H1 (cell line): ENCODE measurements at regions not wholly inside any gene's neighbourhood (a gene's known extent, or its start where the extent isn't known, plus 50 kb on each side); places are given as distances from the start of the nearest gene placed in this dataset.

ENCODE experiments used
- CTCF ChIA-PET: fragments of 300-600 bp; sonication (Branson Sonifier 250); formaldehyde crosslinking; loops from one replicate; lab custom pipeline; 2021; ENCODE audit not compliant: partially characterized antibody; lab: Charles Lee
- POLR2A ChIA-PET: fragments of 300-600 bp; sonication (Branson Sonifier 250); formaldehyde crosslinking; loops from one replicate; lab custom pipeline; 2021; ENCODE audit warnings: inconsistent platforms; ENCODE audit not compliant: partially characterized antibody; lab: Charles Lee
- DNase-seq, 2 experiments: peaks; one replicate each; pipeline versions ENCODE4 v3.0.0 to v3.0.0-alpha.2; 2010 to 2022; ENCODE audit warnings: low spot score in 2 of 2, low read depth in 1 of 2, mixed read lengths in 1 of 2
- FAIRE-seq: peaks from 2 replicates; lab custom pipeline; 2011; peaks lifted over from hg19 to GRCh38; lab: Jason Lieb, UNC
- H2AFZ ChIP-seq: 2 replicates; pipeline ENCODE4 v1.8.1; 2012; ENCODE audit warnings: low read length, inconsistent platforms
- H2AK5ac ChIP-seq: 2 replicates; pipeline ENCODE4 v1.6.1; 2013; ENCODE audit warnings: low read depth, low read length
- H2BK120ac ChIP-seq: replicated peaks from 2 replicates; pipeline ENCODE3; 2013; ENCODE audit warnings: low read depth, low read length, inconsistent platforms
- H2BK12ac ChIP-seq: 2 replicates; pipeline ENCODE4 v1.6.1; 2013; ENCODE audit warnings: low read depth, low read length
- H2BK15ac ChIP-seq: 2 replicates; pipeline ENCODE4 v1.6.1; 2013; ENCODE audit warnings: low read length
- H2BK20ac ChIP-seq: 2 replicates; pipeline ENCODE4 v1.6.1; 2013; ENCODE audit warnings: low read length
- H2BK5ac ChIP-seq: 2 replicates; pipeline ENCODE4 v1.6.1; 2013; ENCODE audit warnings: low read depth, low read length
- H3K14ac ChIP-seq: 2 replicates; pipeline ENCODE4 v1.6.1; 2013; ENCODE audit warnings: inconsistent platforms; ENCODE audit not compliant: insufficient read length
- H3K18ac ChIP-seq: 2 replicates; pipeline ENCODE4 v1.6.1; 2013; ENCODE audit warnings: low read length; ENCODE audit errors: extremely low read depth
- H3K23ac ChIP-seq: 2 replicates; pipeline ENCODE4 v1.6.1; 2013; ENCODE audit warnings: inconsistent platforms; ENCODE audit not compliant: insufficient read length
- H3K23me2 ChIP-seq: 2 replicates; pipeline ENCODE4 v1.6.1; 2013; ENCODE audit warnings: low read depth, low read length
- H3K27ac ChIP-seq: 2 replicates; pipeline ENCODE4 v1.6.1; 2011; ENCODE audit warnings: low read depth, low read length, inconsistent platforms
- H3K27me3 ChIP-seq, 4 experiments: replicated peaks in 1 of 4; 1 replicate in 1 of 4; 2 replicates in 3 of 4; pipeline versions ENCODE4 v1.6.1 to v1.8.1; 2011 to 2013; ENCODE audit warnings: low read length in 3 of 4, mild to moderate bottlenecking in 3 of 4, inconsistent platforms in 2 of 4, mixed read lengths in 2 of 4, moderate library complexity in 1 of 4; ENCODE audit not compliant: control insufficient read depth in 3 of 4, insufficient read depth in 3 of 4; ENCODE audit errors: extremely low read depth in 1 of 4
- H3K36me3 ChIP-seq, 4 experiments: 2 replicates each; pipeline versions ENCODE4 v1.6.1 to v1.8.1; 2011 to 2013; ENCODE audit warnings: mild to moderate bottlenecking in 4 of 4, low read length in 3 of 4, moderate library complexity in 2 of 4, control low read depth in 1 of 4, inconsistent platforms in 1 of 4; ENCODE audit not compliant: insufficient read depth in 4 of 4, control insufficient read depth in 2 of 4
- H3K4ac ChIP-seq: replicated peaks from 2 replicates; pipeline ENCODE3; 2013; ENCODE audit warnings: low read length, low read depth, mixed read lengths, inconsistent platforms; ENCODE audit not compliant: insufficient read length
- H3K4me1 ChIP-seq, 4 experiments: replicated peaks in 1 of 4; 1 replicate in 1 of 4; 2 replicates in 3 of 4; pipeline versions ENCODE4 v1.6.1 to v1.8.1; 2011 to 2013; ENCODE audit warnings: low read length in 3 of 4, inconsistent platforms in 2 of 4, mixed read lengths in 1 of 4; ENCODE audit not compliant: insufficient read depth in 4 of 4, control insufficient read depth in 3 of 4
- H3K4me2 ChIP-seq, 2 experiments: 2 replicates each; pipeline versions ENCODE4 v1.6.1 to v1.8.1; 2011 to 2013; ENCODE audit warnings: low read depth in 2 of 2, low read length in 2 of 2, control low read depth in 1 of 2, inconsistent platforms in 1 of 2, mild to moderate bottlenecking in 1 of 2; ENCODE audit not compliant: insufficient read depth in 1 of 2
- H3K4me3 ChIP-seq, 4 experiments: fragments of 200-600, 300-600 bp in 1 of 4; sonication (generic), shearing (Covaris generic), sonication (Bioruptor Twin) in 1 of 4; 2 replicates each; pipeline versions ENCODE4 v1.5.1 to v1.8.1; 2011 to 2016; ENCODE audit warnings: low read length in 4 of 4, low read depth in 3 of 4, control low read depth in 2 of 4, inconsistent platforms in 2 of 4, mild to moderate bottlenecking in 2 of 4, mixed read lengths in 1 of 4, moderate library complexity in 1 of 4; ENCODE audit not compliant: insufficient read depth in 2 of 4; ENCODE audit errors: extremely low read depth in 1 of 4
- H3K56ac ChIP-seq: replicated peaks from 2 replicates; pipeline ENCODE3; 2013; ENCODE audit warnings: low read depth, mild to moderate bottlenecking, mixed read lengths, low read length, inconsistent platforms; ENCODE audit not compliant: insufficient read length
- H3K79me1 ChIP-seq: 2 replicates; pipeline ENCODE4 v1.6.1; 2013; ENCODE audit warnings: low read depth, low read length, control low read depth
- H3K79me2 ChIP-seq, 2 experiments: 2 replicates each; pipeline versions ENCODE4 v1.6.1 to v1.8.1; 2012 to 2013; ENCODE audit warnings: low read length in 2 of 2, mild to moderate bottlenecking in 2 of 2, inconsistent platforms in 1 of 2; ENCODE audit not compliant: insufficient read depth in 2 of 2, control insufficient read depth in 1 of 2
- H3K9ac ChIP-seq, 4 experiments: replicated peaks in 1 of 4; 1 replicate in 1 of 4; 2 replicates in 3 of 4; pipeline versions ENCODE4 v1.6.1 to v1.8.1; 2011 to 2013; ENCODE audit warnings: low read depth in 3 of 4, low read length in 3 of 4, control low read depth in 2 of 4, mild to moderate bottlenecking in 2 of 4, moderate library complexity in 2 of 4, inconsistent platforms in 1 of 4; ENCODE audit errors: extremely low read depth in 1 of 4
- H3K9me3 ChIP-seq, 2 experiments: 2 replicates each; pipeline versions ENCODE4 v1.6.1 to v1.8.1; 2012 to 2013; ENCODE audit warnings: mild to moderate bottlenecking in 2 of 2, moderate library complexity in 2 of 2, control low read depth in 1 of 2, inconsistent platforms in 1 of 2, low read depth in 1 of 2, low read length in 1 of 2, mixed read lengths in 1 of 2; ENCODE audit not compliant: insufficient read depth in 2 of 2
- H4K20me1 ChIP-seq, 2 experiments: replicated peaks in 1 of 2; 2 replicates each; pipeline versions ENCODE3 to v1.8.1; 2011 to 2013; ENCODE audit warnings: inconsistent platforms in 2 of 2, low read length in 2 of 2, mild to moderate bottlenecking in 1 of 2; ENCODE audit not compliant: insufficient read depth in 2 of 2, control insufficient read depth in 1 of 2
- H4K5ac ChIP-seq: 2 replicates; pipeline ENCODE4 v1.6.1; 2013; ENCODE audit warnings: low read length, low read depth, mixed read lengths, inconsistent platforms; ENCODE audit not compliant: insufficient read length
- H4K8ac ChIP-seq: 2 replicates; pipeline ENCODE4 v1.8.0; 2013; ENCODE audit warnings: mild to moderate bottlenecking, moderate library complexity, low read length, inconsistent platforms; ENCODE audit not compliant: insufficient read depth; ENCODE audit errors: extremely low read depth
- H4K91ac ChIP-seq: replicated peaks from 2 replicates; pipeline ENCODE3; 2013; ENCODE audit warnings: low read length, mixed read lengths, inconsistent platforms; ENCODE audit not compliant: insufficient read length
- CBX5 ChIP-seq: fragments of 300-800, 300-1000 bp; sonication (generic); IDR thresholded peaks from 2 replicates; pipeline ENCODE4 v1.7.1; 2016; ENCODE audit warnings: antibody characterized with exemption, low read length, low read depth
- CEBPB ChIP-seq: IDR thresholded peaks from 2 replicates; pipeline ENCODE4 v1.6.1; 2012; ENCODE audit warnings: low read depth, low read length
- CTBP2 ChIP-seq: IDR thresholded peaks from 2 replicates; pipeline ENCODE4 v1.7.0; 2011; ENCODE audit warnings: borderline replicate concordance, mild to moderate bottlenecking, moderate library complexity, mixed read lengths, low read length; ENCODE audit not compliant: insufficient read depth, insufficient read length
- EGR1 ChIP-seq: IDR thresholded peaks from 2 replicates; pipeline ENCODE4 v1.6.1; 2011; ENCODE audit warnings: low read depth, low read length, borderline replicate concordance
- JUND ChIP-seq: IDR thresholded peaks from 2 replicates; pipeline ENCODE4 v1.6.1; 2011; ENCODE audit warnings: mild to moderate bottlenecking, improper control_type of control experiment, low read length
- KDM4A ChIP-seq: IDR thresholded peaks from one replicate; pipeline ENCODE4 v1.7.1; 2012; ENCODE audit warnings: low read depth, mild to moderate bottlenecking, moderate library complexity, low read length, inconsistent platforms; ENCODE audit not compliant: severe bottlenecking
- NANOG ChIP-seq: IDR thresholded peaks from 2 replicates; pipeline ENCODE4 v1.6.1; 2011; ENCODE audit warnings: low read length, low read depth, mild to moderate bottlenecking, inconsistent platforms; ENCODE audit not compliant: insufficient read depth, poor library complexity, severe bottlenecking
- NRF1 ChIP-seq: IDR thresholded peaks from 2 replicates; pipeline ENCODE4 v1.6.1; 2011; ENCODE audit warnings: mild to moderate bottlenecking, low read depth, low read length, improper control_type of control experiment
- POLR2A ChIP-seq, 2 experiments: IDR thresholded peaks; 1 replicate in 1 of 2; 2 replicates in 1 of 2; pipeline ENCODE4 v1.6.1; 2011; ENCODE audit warnings: low read depth in 2 of 2, low read length in 2 of 2, mild to moderate bottlenecking in 2 of 2; ENCODE audit errors: control extremely low read depth in 1 of 2
- SIN3A ChIP-seq, 2 experiments: IDR thresholded peaks in 1 of 2; conservative IDR thresholded peaks in 1 of 2; 2 replicates each; pipeline ENCODE4 v1.6.1; 2011 to 2012; ENCODE audit warnings: low read length in 2 of 2, improper control_type of control experiment in 1 of 2, low read depth in 1 of 2, mild to moderate bottlenecking in 1 of 2
- TBP ChIP-seq: IDR thresholded peaks from 2 replicates; pipeline ENCODE4 v1.6.1; 2011; ENCODE audit warnings: low read depth, low read length, improper control_type of control experiment
- WGBS, 2 experiments: shearing (Covaris generic) in 1 of 2; methylation state at CpG; one replicate each; pipeline versions ENCODE4 v1.1.6 to v1.1.7; 2013 to 2015; ENCODE audit warnings: low lambda C conversion rate in 2 of 2, mixed read lengths in 2 of 2, inconsistent platforms in 1 of 2, low coverage in 1 of 2, missing lambda C conversion rate in 1 of 2; ENCODE audit not compliant: insufficient replicate concordance in 2 of 2, insufficient coverage in 1 of 2, insufficient read length in 1 of 2; ENCODE audit errors: extremely low coverage in 1 of 2, missing lambda C conversion rate in 1 of 2; 5-methylcytosine and 5-hydroxymethylcytosine counted together
- TF ChIP-seq, protein P1 (sequence below): IDR thresholded peaks from 2 replicates; pipeline ENCODE4 v1.6.1; 2011; ENCODE audit warnings: low read length, improper control_type of control experiment

DNA sequence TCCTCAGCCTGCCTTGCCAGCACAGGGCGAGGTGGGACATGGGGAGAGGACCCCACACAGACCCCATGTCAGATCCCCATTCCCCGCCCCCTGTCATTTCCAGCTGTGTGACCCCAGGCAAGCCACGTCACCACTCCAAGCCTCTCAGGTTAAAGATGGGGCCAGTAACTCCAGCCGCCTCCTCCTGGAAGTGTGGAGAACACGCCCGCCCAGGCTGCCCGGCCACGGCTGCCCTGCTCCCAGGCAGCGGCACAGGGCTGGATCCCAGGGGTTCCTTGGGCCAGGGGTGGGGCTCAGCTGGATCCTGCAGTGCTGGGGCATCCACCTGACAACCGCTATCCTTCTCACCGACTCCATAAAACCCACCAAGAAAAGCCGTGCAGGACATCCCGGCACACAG, 86.1 kb downstream of the PDGFA start:
- Histone ChIP-seq H3K27ac (no peak overlapping the region), H3K9me3 (no peaks in the 10 kb centered on the region), H3K23me2 (no peaks in the 10 kb centered on the region), H2AK5ac (no peak overlapping the region), H3K4ac (no peak overlapping the region), H2BK15ac (no peak overlapping the region), H2BK20ac (0 out of 2 replicates have a peak overlapping the region, but pooled peaks have one; percentile 48), H3K4me1 (peaks cover 0 to 16% (median 11%) of the 10 kb centered on the region in 4 experiments; a peak in 6 of 7 replicates), H2BK120ac (no peak overlapping the region), H4K91ac (no peak overlapping the region), H3K18ac (no peak overlapping the region), H4K20me1 (no peaks in the 10 kb centered on the region), H3K79me1 (no peaks in the 10 kb centered on the region), H3K23ac (no peak overlapping the region), H3K4me2 (no peak overlapping the region), H3K56ac (no peak overlapping the region), H4K5ac (peak overlapping the region; percentile 36), H2AFZ (no peak overlapping the region), H3K14ac (no peak overlapping the region), H2BK5ac (no peak overlapping the region), H2BK12ac (0 out of 2 replicates have a peak overlapping the region, but pooled peaks have one; percentile 33), H3K9ac (no peak overlapping the region), H3K79me2 (no peaks in the 10 kb centered on the region), H4K8ac (peak overlapping the region; percentile 59; the same call in 1 of the 2 replicates), H3K27me3 (no peaks in the 10 kb centered on the region; a peak in 1 of 7 replicates), H3K36me3 (no peaks in the 10 kb centered on the region), H3K4me3 (no peak overlapping the region)
- POLR2A ChIA-PET, result interaction anchor here (0.6 to 0.7 kb wide), 2 partner anchors 59 to 90 kb away, joined by 3 read pairs; no protein-coding TSS in a partner anchor
- DNase-seq, result no peak
- FAIRE-seq, result no peak
- 94% methylated on average over 13 of the region's 13 CpGs; no CpG with 5 or more reads in 1 of the 2 experiments for WGBS, 2 experiments
- CTCF ChIA-PET, result interaction anchor here (0.6 to 2.5 kb wide), 2 partner anchors 12 to 62 kb away, joined by 3 to 7 read pairs; no protein-coding TSS in a partner anchor
- TF ChIP-seq EGR1, result no peak
- TF ChIP-seq CEBPB, result no peak
- no peak for TF ChIP-seq POLR2A (IDR thresholded peaks at IDR 0.05; ENCODE audit: control extremely low read depth in 1 of 2, low read depth in 2 of 2, low read length in 2 of 2)
- TF ChIP-seq NANOG, result no peak
- TF ChIP-seq, protein P1, sequence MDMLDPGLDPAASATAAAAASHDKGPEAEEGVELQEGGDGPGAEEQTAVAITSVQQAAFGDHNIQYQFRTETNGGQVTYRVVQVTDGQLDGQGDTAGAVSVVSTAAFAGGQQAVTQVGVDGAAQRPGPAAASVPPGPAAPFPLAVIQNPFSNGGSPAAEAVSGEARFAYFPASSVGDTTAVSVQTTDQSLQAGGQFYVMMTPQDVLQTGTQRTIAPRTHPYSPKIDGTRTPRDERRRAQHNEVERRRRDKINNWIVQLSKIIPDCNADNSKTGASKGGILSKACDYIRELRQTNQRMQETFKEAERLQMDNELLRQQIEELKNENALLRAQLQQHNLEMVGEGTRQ, result no peak
- no peak for TF ChIP-seq KDM4A
- no peak for TF ChIP-seq CBX5
- no peak for TF ChIP-seq TBP
- no peak for TF ChIP-seq NRF1
- TF ChIP-seq JUND, result no peak
- no peak for TF ChIP-seq CTBP2
- no peak for TF ChIP-seq SIN3A (conservative IDR thresholded peaks at IDR 0.05 in 1 of 2, IDR thresholded peaks at IDR 0.05 in 1 of 2; ENCODE audit: low read depth in 1 of 2, low read length in 2 of 2)
